ENCODE measurements at regions not wholly inside any gene's neighbourhood (a gene's known extent, or its start where the extent isn't known, plus 50 kb on each side); places are given as distances from the start of the nearest gene placed in this dataset.

DNA sequence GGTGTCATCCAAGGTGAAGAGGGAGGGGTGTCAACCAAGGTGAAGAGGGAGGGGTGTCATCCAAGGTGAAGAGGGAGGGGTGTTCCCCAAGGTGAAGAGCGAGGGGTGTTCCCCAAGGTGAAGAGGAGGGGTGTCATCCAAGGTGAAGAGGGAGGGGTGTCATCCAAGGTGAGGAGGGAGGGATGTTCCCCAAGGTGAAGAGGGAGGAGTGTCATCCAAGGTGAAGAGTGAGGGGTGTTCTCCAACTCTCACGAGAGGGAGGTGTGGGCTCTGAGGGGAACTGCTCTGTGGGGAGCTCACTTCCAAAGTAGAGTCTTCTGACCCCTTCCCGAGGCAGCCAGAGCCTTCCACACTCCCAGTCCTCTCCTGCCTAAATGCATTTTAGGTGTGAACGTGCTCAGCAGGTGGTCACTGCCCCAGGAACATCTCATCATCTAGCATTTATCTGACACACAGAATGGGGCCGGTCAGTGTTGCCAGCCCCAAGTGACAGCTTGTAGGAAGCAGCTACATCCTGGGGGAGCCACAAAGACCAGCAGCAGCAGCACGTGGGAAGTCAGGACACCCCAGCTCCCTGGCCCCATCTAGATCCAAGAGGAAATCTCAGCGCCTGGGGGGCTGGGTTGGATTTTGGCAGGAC, 323.8 kb downstream of the GLRX3 start:
- no peak overlapping the region for H3K4me3 ChIP-seq (ENCODE audit: low read depth, low read length)
- no peaks in the 10 kb centered on the region for H3K27me3 ChIP-seq (ENCODE audit: control insufficient read depth, insufficient read depth, low read length)
- H3K9me3 ChIP-seq (ENCODE audit: control insufficient read depth, insufficient read depth, low read length) = no peaks in the 10 kb centered on the region

DNA sequence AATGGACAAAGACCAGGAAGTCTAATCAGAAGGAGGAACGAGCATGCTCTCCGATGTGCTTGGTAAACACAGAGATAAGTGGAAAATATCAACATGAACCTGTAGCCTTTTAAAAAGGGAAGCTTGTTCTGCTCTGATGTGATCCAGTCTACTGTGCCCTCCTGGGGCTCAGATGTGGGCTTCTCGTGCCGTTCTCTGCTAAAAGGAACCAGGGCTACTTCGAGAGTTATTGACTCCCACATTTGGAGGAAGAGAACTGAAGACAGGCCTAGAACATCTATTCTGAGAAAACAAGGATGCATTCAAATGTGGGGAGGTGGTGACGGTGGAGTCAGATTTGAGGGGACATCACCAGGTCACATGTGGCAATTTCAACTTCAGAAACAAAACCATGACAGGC, 325.4 kb downstream of the GLRX3 start:
- Histone ChIP-seq H3K4me3 (ENCODE audit: low read depth, low read length) (no peak overlapping the region), H3K9me3 (ENCODE audit: control insufficient read depth, insufficient read depth, low read length) (no peaks in the 10 kb centered on the region), H3K4me1 (ENCODE audit: control insufficient read depth, insufficient read depth, low read length) (no peaks in the 10 kb centered on the region), H3K36me3 (ENCODE audit: control insufficient read depth, insufficient read depth, low read length) (no peaks in the 10 kb centered on the region), H3K27me3 (ENCODE audit: control insufficient read depth, insufficient read depth, low read length) (no peaks in the 10 kb centered on the region), H3K9ac (ENCODE audit: low read depth, low read length) (no peak overlapping the region)

More for the DNA sequence above, 323.8 kb downstream of the GLRX3 start:
- no peak overlapping the region for H3K9ac ChIP-seq (ENCODE audit: low read depth, low read length)
- H3K4me1 ChIP-seq (ENCODE audit: control insufficient read depth, insufficient read depth, low read length) = no peaks in the 10 kb centered on the region
- no peaks in the 10 kb centered on the region for H3K36me3 ChIP-seq (ENCODE audit: control insufficient read depth, insufficient read depth, low read length)

DNA sequence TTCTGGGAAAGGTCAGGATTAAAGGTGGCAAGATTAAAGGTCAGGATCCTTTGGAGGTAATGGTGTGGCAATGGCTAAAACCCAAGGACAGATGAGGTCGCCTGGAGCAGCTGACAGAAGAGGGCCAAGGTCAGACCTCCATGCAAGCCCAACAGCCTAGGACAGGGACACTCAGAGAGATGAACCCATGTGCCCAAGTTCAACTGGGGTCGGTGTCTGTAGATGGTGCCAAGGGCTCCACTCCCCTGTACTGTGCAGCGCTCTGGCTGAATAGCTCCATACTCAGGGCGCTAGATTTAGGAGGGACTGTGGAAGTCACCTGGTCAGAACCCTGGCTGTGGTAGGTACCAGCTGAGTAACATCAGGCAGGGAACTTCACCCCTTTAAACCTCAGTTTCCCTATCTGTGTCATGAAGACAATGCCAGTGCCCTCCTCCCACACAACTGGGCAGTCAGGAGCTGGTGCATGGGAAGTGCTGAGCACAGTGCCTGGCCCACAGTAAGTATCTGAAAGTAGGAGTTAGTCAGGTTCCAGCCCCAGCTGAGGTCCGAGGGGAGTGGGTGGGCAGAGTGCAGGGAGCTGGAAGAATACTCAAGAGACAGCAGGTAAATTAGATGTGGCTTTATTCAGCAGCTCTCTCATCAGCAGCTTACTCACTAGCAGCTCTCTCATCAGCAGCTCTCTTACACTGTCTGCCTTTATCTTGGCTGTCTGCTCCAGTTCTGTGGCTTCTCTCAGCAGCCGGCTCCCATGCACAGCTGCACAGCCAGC, 327.1 kb downstream of the GLRX3 start:
- Histone ChIP-seq H3K9ac (ENCODE audit: low read depth, low read length) (no peak overlapping the region), H3K27me3 (ENCODE audit: control insufficient read depth, insufficient read depth, low read length) (no peaks in the 10 kb centered on the region), H3K9me3 (ENCODE audit: control insufficient read depth, insufficient read depth, low read length) (no peaks in the 10 kb centered on the region), H3K4me3 (ENCODE audit: low read depth, low read length) (no peak overlapping the region), H3K4me1 (ENCODE audit: control insufficient read depth, insufficient read depth, low read length) (no peaks in the 10 kb centered on the region), H3K36me3 (ENCODE audit: control insufficient read depth, insufficient read depth, low read length) (no peaks in the 10 kb centered on the region)

DNA sequence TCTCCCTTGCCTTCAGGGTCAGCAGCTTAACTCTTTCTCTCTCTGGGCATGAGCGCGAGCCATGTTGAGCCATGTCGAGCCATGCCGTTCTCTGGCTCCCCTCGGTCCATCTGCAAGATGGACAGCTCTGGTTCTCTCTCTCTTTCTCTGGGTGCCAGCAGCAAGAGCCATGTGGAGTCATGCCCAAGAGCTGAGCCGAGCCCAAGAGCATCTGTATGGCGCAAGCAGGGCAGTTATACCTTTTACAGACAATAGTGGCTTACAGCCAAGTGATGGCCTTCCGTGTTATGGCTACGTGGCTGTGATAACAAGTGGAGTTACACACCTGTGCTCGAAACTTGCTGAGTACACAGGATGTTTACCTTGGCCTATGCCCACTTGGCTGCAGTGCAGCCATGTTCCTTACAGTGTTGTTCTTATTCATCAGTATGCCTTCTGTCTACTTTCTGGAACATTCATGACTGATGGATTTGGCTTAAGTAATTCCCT, 327.7 kb downstream of the GLRX3 start:
- Histone ChIP-seq H3K9me3 (ENCODE audit: control insufficient read depth, insufficient read depth, low read length) (no peaks in the 10 kb centered on the region), H3K36me3 (ENCODE audit: control insufficient read depth, insufficient read depth, low read length) (no peaks in the 10 kb centered on the region), H3K4me3 (ENCODE audit: low read depth, low read length) (no peak overlapping the region), H3K9ac (ENCODE audit: low read depth, low read length) (no peak overlapping the region), H3K4me1 (ENCODE audit: control insufficient read depth, insufficient read depth, low read length) (no peaks in the 10 kb centered on the region), H3K27me3 (ENCODE audit: control insufficient read depth, insufficient read depth, low read length) (no peaks in the 10 kb centered on the region)

DNA sequence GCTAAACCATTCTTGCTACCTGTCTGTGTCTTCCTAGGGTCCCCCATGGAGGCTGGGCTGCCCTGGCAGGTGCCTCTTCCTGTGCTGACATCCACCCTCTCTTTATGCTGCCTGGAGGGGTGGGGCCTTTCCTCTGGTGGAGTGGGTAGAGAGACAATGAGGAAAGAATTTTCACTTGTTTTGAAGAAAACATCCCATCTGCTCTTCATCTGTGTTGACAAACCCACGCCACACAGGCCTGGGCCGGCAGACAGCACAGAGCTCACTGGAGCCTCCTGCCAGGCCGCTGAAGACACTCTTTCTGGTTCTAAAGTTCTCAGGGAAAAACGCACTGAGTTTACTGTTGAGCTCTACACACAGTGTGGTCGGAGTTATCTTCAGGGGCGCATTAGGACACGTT, 328.2 kb downstream of the GLRX3 start:
- Histone ChIP-seq H3K4me3 (ENCODE audit: low read depth, low read length) (no peak overlapping the region), H3K4me1 (ENCODE audit: control insufficient read depth, insufficient read depth, low read length) (no peaks in the 10 kb centered on the region), H3K36me3 (ENCODE audit: control insufficient read depth, insufficient read depth, low read length) (no peaks in the 10 kb centered on the region), H3K9me3 (ENCODE audit: control insufficient read depth, insufficient read depth, low read length) (no peaks in the 10 kb centered on the region), H3K9ac (ENCODE audit: low read depth, low read length) (no peak overlapping the region), H3K27me3 (ENCODE audit: control insufficient read depth, insufficient read depth, low read length) (no peaks in the 10 kb centered on the region)

DNA sequence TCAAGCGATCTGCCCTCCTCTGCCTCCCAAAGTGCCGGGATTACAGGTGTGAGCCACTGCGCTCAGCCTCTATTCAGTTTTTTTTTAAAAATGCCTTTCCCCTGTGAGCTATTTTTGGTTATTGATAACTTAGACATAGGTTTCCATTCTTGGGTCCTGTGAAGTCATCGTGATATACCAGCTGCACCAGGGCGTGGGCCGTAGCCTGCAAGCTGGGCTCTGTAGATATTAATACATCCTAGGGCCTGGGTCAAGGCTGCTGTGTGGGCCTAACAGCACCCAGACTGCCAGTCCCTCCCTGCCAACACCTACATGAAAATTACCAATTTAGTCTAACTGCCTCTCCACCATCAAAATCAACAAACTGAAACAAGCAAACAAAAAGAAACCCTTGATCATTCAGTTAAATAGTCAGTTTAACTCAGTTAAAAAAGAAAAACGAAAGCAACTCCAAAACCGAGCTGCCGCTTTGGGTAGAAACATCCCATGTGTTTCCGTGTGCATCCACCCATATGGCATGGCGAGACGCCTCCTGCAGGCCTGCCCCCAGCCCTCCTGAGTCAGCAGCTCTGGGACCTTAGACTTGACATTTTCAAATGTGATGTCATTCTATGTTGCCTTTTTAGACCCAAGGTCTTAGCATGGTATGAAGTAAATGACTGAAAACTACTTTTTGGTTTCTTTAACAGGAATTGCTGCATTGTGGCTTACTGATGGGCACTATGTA, 330.2 kb downstream of the GLRX3 start:
- Histone ChIP-seq H3K9me3 (ENCODE audit: control insufficient read depth, insufficient read depth, low read length) (no peaks in the 10 kb centered on the region), H3K27me3 (ENCODE audit: control insufficient read depth, insufficient read depth, low read length) (no peaks in the 10 kb centered on the region), H3K4me1 (ENCODE audit: control insufficient read depth, insufficient read depth, low read length) (no peaks in the 10 kb centered on the region), H3K9ac (ENCODE audit: low read depth, low read length) (no peak overlapping the region), H3K4me3 (ENCODE audit: low read depth, low read length) (no peak overlapping the region), H3K36me3 (ENCODE audit: control insufficient read depth, insufficient read depth, low read length) (no peaks in the 10 kb centered on the region)

DNA sequence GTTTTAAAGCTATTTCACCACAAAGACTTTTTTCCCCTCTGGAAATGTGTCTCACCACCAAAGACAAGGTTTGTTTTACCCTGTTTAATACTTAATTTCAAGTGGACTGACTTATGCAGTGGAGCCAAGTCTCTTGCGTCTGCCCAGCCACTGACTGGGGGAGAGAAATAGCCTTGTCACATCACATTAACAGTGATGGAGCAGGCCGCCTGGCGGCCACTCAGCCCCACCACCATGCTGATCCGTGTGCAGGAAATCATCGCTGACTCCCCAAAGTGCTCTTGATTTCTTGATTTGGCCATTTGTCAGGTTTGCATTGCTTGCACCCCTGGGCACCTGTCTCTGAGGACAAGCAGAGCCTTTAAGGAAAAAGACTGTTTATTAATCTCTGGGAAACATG, 334.1 kb downstream of the GLRX3 start:
- no peak overlapping the region for H3K9ac ChIP-seq (ENCODE audit: low read depth, low read length)
- no peaks in the 10 kb centered on the region for H3K4me1 ChIP-seq (ENCODE audit: control insufficient read depth, insufficient read depth, low read length)
- H3K4me3 ChIP-seq (ENCODE audit: low read depth, low read length) = no peak overlapping the region
- no peaks in the 10 kb centered on the region for H3K27me3 ChIP-seq (ENCODE audit: control insufficient read depth, insufficient read depth, low read length)
- H3K9me3 ChIP-seq (ENCODE audit: control insufficient read depth, insufficient read depth, low read length) = no peaks in the 10 kb centered on the region
- H3K36me3 ChIP-seq (ENCODE audit: control insufficient read depth, insufficient read depth, low read length) = no peaks in the 10 kb centered on the region

DNA sequence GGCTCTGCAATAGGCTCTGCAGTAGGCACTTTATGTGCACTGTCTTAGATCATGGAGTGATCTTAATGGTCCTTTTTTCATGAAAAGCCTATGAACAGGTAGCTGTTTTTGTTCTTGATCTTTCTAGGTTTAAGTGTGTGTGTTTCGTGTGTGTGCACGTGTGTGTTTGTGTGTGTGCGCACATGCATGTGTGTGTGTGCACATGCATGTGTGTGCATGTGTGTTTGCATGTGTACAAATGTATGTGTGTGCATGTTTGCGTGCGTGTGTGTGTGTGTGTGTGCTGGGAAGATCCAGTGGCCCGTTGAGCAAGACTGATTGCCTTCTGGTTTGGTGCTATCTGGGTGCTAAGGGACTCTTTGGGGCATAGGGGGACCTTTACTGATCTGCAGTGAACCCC, 334.8 kb downstream of the GLRX3 start:
- H3K36me3 ChIP-seq (ENCODE audit: control insufficient read depth, insufficient read depth, low read length) = no peaks in the 10 kb centered on the region
- H3K4me3 ChIP-seq (ENCODE audit: low read depth, low read length) = no peak overlapping the region
- H3K9ac ChIP-seq (ENCODE audit: low read depth, low read length) = no peak overlapping the region
- no peaks in the 10 kb centered on the region for H3K27me3 ChIP-seq (ENCODE audit: control insufficient read depth, insufficient read depth, low read length)
- no peaks in the 10 kb centered on the region for H3K4me1 ChIP-seq (ENCODE audit: control insufficient read depth, insufficient read depth, low read length)
- no peaks in the 10 kb centered on the region for H3K9me3 ChIP-seq (ENCODE audit: control insufficient read depth, insufficient read depth, low read length)

DNA sequence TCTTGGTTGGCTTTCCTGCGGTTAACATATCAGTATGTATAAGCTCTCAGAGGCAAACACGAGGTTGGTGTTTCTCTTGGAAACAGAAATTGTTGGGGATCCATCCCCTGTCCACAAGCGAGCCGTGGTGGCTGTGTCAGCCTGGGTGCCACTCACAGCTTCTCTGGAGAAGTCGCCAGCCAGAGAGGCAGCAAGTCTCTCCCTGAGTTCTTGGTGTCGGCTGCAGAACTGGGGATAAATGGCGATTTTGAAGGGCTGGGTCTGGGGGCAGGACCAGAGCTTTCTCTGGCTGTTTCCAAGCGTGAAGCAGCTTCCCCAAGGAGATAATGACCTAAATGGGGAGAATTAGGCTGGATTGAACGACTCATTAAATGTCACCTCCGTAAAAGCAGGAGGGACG, 335.3 kb downstream of the GLRX3 start:
- Histone ChIP-seq H3K27me3 (ENCODE audit: control insufficient read depth, insufficient read depth, low read length) (no peaks in the 10 kb centered on the region), H3K4me3 (ENCODE audit: low read depth, low read length) (no peak overlapping the region), H3K4me1 (ENCODE audit: control insufficient read depth, insufficient read depth, low read length) (no peaks in the 10 kb centered on the region), H3K9me3 (ENCODE audit: control insufficient read depth, insufficient read depth, low read length) (no peaks in the 10 kb centered on the region), H3K36me3 (ENCODE audit: control insufficient read depth, insufficient read depth, low read length) (no peaks in the 10 kb centered on the region), H3K9ac (ENCODE audit: low read depth, low read length) (no peak overlapping the region)

DNA sequence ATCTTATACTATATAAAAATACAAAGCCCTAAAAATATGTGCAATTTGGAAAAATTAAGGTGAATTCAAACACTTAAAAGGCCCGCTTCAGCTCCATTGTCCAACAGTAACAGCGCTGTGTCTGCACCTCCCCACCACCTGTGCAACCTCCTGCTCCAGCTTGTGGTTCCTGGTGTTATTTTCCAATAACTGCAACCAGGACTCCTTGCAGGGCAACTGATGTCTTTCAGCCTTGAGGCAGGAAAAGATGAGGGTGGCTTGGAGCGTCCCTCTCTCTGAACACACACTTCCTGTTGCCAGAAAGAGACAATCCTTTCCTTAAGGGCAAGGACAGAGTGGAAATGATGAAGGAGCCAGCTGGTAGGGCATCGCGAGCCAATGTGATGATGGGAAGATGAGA, 336.0 kb downstream of the GLRX3 start:
- no peak overlapping the region for H3K4me3 ChIP-seq (ENCODE audit: low read depth, low read length)
- no peak overlapping the region for H3K9ac ChIP-seq (ENCODE audit: low read depth, low read length)
- no peaks in the 10 kb centered on the region for H3K36me3 ChIP-seq (ENCODE audit: control insufficient read depth, insufficient read depth, low read length)
- H3K4me1 ChIP-seq (ENCODE audit: control insufficient read depth, insufficient read depth, low read length) = no peaks in the 10 kb centered on the region
- H3K9me3 ChIP-seq (ENCODE audit: control insufficient read depth, insufficient read depth, low read length) = no peaks in the 10 kb centered on the region
- no peaks in the 10 kb centered on the region for H3K27me3 ChIP-seq (ENCODE audit: control insufficient read depth, insufficient read depth, low read length)

DNA sequence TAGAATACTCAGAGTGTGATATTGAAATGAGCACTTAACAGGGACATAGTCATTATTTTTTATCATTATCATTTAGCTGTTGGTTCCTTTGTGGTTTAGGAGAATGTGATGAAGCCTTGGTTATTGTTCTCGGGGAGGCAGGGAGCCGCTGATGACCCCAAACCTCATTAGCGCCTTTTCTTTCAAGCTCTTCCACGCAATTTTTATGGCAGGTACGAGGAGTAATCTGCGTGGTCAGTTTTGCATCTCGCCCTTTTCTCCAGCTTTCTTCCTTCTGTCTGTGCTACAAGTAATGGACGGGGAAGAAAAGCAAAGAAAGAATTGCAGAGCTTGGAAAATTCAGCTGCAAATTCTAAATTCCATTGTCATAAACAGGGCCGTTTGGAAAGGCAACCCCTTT, 338.4 kb downstream of the GLRX3 start:
- no peak overlapping the region for H3K4me3 ChIP-seq (ENCODE audit: low read depth, low read length)
- H3K4me1 ChIP-seq (ENCODE audit: control insufficient read depth, insufficient read depth, low read length) = no peaks in the 10 kb centered on the region
- no peaks in the 10 kb centered on the region for H3K9me3 ChIP-seq (ENCODE audit: control insufficient read depth, insufficient read depth, low read length)
- H3K27me3 ChIP-seq (ENCODE audit: control insufficient read depth, insufficient read depth, low read length) = no peaks in the 10 kb centered on the region
- H3K9ac ChIP-seq (ENCODE audit: low read depth, low read length) = no peak overlapping the region
- no peaks in the 10 kb centered on the region for H3K36me3 ChIP-seq (ENCODE audit: control insufficient read depth, insufficient read depth, low read length)

DNA sequence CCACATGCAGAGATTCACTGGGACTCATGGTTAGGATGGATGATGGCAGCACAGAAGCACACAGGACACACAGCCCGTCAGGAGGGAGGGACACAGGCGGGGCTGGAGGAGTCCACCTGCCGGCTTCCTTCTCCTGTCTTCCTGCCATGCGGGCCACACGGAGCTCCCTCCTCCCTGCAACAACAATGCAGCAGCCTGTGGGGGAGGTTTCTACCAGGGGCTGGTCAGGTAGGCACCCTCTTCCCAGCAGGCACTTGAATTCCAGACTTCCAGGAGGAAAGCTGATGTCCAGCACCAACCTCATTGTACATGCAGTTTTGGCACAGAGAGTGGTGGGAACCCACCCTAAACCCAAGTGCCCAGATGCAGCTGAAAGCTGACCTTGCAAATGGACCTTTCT, 341.2 kb downstream of the GLRX3 start:
- Histone ChIP-seq H3K4me3 (ENCODE audit: low read depth, low read length) (no peak overlapping the region), H3K9ac (ENCODE audit: low read depth, low read length) (no peak overlapping the region), H3K27me3 (ENCODE audit: control insufficient read depth, insufficient read depth, low read length) (no peaks in the 10 kb centered on the region), H3K9me3 (ENCODE audit: control insufficient read depth, insufficient read depth, low read length) (no peaks in the 10 kb centered on the region), H3K36me3 (ENCODE audit: control insufficient read depth, insufficient read depth, low read length) (no peaks in the 10 kb centered on the region), H3K4me1 (ENCODE audit: control insufficient read depth, insufficient read depth, low read length) (no peaks in the 10 kb centered on the region)
